ENCODE measurements at regions not wholly inside any gene's neighbourhood (a gene's known extent, or its start where the extent isn't known, plus 50 kb on each side); places are given as distances from the start of the nearest gene placed in this dataset.

- no peak for DNase-seq
- Histone ChIP-seq H3K4me1 (no peaks in the 10 kb centered on the region), H3K4me3 (no peak overlapping the region), H3K27ac (no peak overlapping the region), H3K9me3 (no peaks in the 10 kb centered on the region), H3K27me3 (replicated peaks in 1 of 7) (no peaks in the 10 kb centered on the region), H3K36me3 (no peaks in the 10 kb centered on the region)
- TF ChIP-seq POLR2AphosphoS5 (IDR thresholded peaks at IDR 0.05) (no peak), POLR2A (IDR thresholded peaks at IDR 0.05) (no peak), CTCF (IDR thresholded peaks at IDR 0.05 in 8 of 11, conservative IDR thresholded peaks at IDR 0.05 in 3 of 11) (no peak)
- intact Hi-C loops (cut with DNase I; ENCODE audit: low total_unique reads), result no loop called here
These were observed 202.5 kb downstream of the KBTBD8 start for GRCh38 chr3:67200618-67201017.

GRCh38 chr3:67201026-67201425 is 202.9 kb downstream of the KBTBD8 start:
- H3K4me3 ChIP-seq, result no peak overlapping the region
- H3K36me3 ChIP-seq, result no peaks in the 10 kb centered on the region
- no peaks in the 10 kb centered on the region for H3K4me1 ChIP-seq
- no peak for TF ChIP-seq POLR2AphosphoS5 (IDR thresholded peaks at IDR 0.05)
- TF ChIP-seq CTCF (IDR thresholded peaks at IDR 0.05 in 8 of 11, conservative IDR thresholded peaks at IDR 0.05 in 3 of 11), result no peak
- no peak for TF ChIP-seq POLR2A (IDR thresholded peaks at IDR 0.05)
- no peaks in the 10 kb centered on the region for H3K9me3 ChIP-seq
- no peak for DNase-seq
- H3K27ac ChIP-seq, result no peak overlapping the region
- WGBS, 5 donors, result 82 to 93% (median 87%) methylated on average over 2 of the region's 2 CpGs
- intact Hi-C loops (cut with DNase I; ENCODE audit: low total_unique reads), result no loop called here
- H3K27me3 ChIP-seq (replicated peaks in 1 of 7), result no peaks in the 10 kb centered on the region

- Histone ChIP-seq H3K36me3 (no peaks in the 10 kb centered on the region), H3K9me3 (no peaks in the 10 kb centered on the region), H3K27me3 (replicated peaks in 1 of 7) (no peaks in the 10 kb centered on the region), H3K27ac (no peak overlapping the region), H3K4me3 (no peak overlapping the region), H3K4me1 (no peaks in the 10 kb centered on the region)
- intact Hi-C loops (cut with DNase I; ENCODE audit: low total_unique reads), result no loop called here
- 79 to 89% (median 85%) methylated on average over 3 of the region's 3 CpGs for WGBS, 5 donors
- DNase-seq, result no peak
- no peak for TF ChIP-seq POLR2AphosphoS5 (IDR thresholded peaks at IDR 0.05)
- TF ChIP-seq CTCF (IDR thresholded peaks at IDR 0.05 in 8 of 11, conservative IDR thresholded peaks at IDR 0.05 in 3 of 11), result no peak
- no peak for TF ChIP-seq POLR2A (IDR thresholded peaks at IDR 0.05)
These were observed 203.9 kb downstream of the KBTBD8 start for GRCh38 chr3:67202053-67202452.

- H3K9me3 ChIP-seq, result no peaks in the 10 kb centered on the region
- 77 to 89% (median 84%) methylated on average over 4 of the region's 4 CpGs for WGBS, 5 donors
- no peak overlapping the region for H3K4me3 ChIP-seq
- H3K27me3 ChIP-seq (replicated peaks in 1 of 7), result no peaks in the 10 kb centered on the region
- no peak for DNase-seq
- TF ChIP-seq CTCF (IDR thresholded peaks at IDR 0.05 in 8 of 11, conservative IDR thresholded peaks at IDR 0.05 in 3 of 11) (no peak), POLR2AphosphoS5 (IDR thresholded peaks at IDR 0.05) (no peak), POLR2A (IDR thresholded peaks at IDR 0.05) (no peak)
- H3K4me1 ChIP-seq, result no peaks in the 10 kb centered on the region
- intact Hi-C loops (cut with DNase I; ENCODE audit: low total_unique reads), result no loop called here
- no peak overlapping the region for H3K27ac ChIP-seq
- no peaks in the 10 kb centered on the region for H3K36me3 ChIP-seq
These were observed 206.8 kb downstream of the KBTBD8 start for GRCh38 chr3:67204951-67205350.
